ENCODE measurements at regions not wholly inside any gene's neighbourhood (a gene's known extent, or its start where the extent isn't known, plus 50 kb on each side); places are given as distances from the start of the nearest gene placed in this dataset.

DNA sequence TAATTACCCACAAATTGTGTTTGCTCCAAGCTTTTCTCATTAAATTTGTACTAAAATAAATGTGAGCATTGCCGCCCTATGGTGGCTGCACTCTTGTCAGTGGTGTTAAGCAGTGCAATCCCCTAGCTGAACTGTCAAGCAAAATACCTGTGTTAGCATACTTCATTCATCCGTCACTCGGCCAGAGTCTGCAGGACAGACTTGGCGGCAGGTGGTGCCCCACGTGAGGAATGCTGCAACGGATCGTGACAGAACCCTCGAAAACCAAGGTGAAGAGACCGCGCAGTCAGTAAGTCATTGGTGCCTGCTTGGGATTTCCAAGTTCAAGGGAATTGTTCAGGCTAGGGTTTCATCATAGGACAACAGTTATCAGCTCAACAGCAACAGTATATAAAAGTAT lies 1592.1 kb upstream of the TENM4 start:
- H3K4me3 ChIP-seq (replicated peaks; ENCODE audit: insufficient read depth, low read length), result no peak overlapping the region
- DNase-seq (ENCODE audit: low read depth in 1 of 2, low spot score in 1 of 2), result no peak
- H3K27ac ChIP-seq (replicated peaks), result no peak overlapping the region
- TF ChIP-seq CTCF (IDR thresholded peaks at IDR 0.05; ENCODE audit: insufficient read depth, low read length) (no peak), REST (IDR thresholded peaks at IDR 0.05; ENCODE audit: insufficient replicate concordance, low read depth) (no peak), GABPA (IDR thresholded peaks at IDR 0.05; ENCODE audit: low read depth) (no peak), POLR2AphosphoS5 (IDR thresholded peaks at IDR 0.05; ENCODE audit: low read depth) (no peak), SPI1 (IDR thresholded peaks at IDR 0.05; ENCODE audit: borderline replicate concordance, low read depth) (no peak)
- H3K27me3 ChIP-seq (ENCODE audit: insufficient read depth, poor library complexity, severe bottlenecking), result no peaks in the 10 kb centered on the region

DNA sequence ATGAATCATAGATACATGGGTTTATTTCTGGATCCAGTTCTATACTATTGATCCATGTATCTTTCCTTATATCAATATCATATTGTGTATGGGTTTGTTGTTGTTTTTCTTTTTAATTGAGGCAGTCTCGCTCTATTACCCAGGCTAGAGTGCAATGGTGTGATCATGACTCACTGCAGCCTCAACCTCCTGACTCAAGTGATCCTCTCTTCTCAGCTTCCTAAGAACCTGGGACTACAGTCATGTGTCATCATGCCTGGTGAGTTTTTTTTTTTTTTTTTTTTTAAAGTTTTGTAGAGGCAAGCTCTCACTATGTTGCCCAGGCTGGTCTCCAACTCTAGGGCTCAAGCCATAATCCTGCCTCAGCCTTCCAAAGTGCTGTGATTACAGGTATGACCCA lies 1589.4 kb upstream of the TENM4 start:
- no peak overlapping the region for H3K27ac ChIP-seq (replicated peaks)
- no peaks in the 10 kb centered on the region for H3K27me3 ChIP-seq (ENCODE audit: insufficient read depth, poor library complexity, severe bottlenecking)
- TF ChIP-seq GABPA (IDR thresholded peaks at IDR 0.05; ENCODE audit: low read depth) (no peak), CTCF (IDR thresholded peaks at IDR 0.05; ENCODE audit: insufficient read depth, low read length) (no peak), REST (IDR thresholded peaks at IDR 0.05; ENCODE audit: insufficient replicate concordance, low read depth) (no peak), SPI1 (IDR thresholded peaks at IDR 0.05; ENCODE audit: borderline replicate concordance, low read depth) (no peak)
- H3K4me3 ChIP-seq (replicated peaks; ENCODE audit: insufficient read depth, low read length), result no peak overlapping the region
- no peak for DNase-seq (ENCODE audit: low read depth in 1 of 2, low spot score in 1 of 2)

- Histone ChIP-seq H3K27ac (replicated peaks) (no peak overlapping the region), H3K4me3 (replicated peaks; ENCODE audit: insufficient read depth, low read length) (no peak overlapping the region), H3K27me3 (ENCODE audit: insufficient read depth, poor library complexity, severe bottlenecking) (no peaks in the 10 kb centered on the region)
- DNase-seq (ENCODE audit: low read depth in 1 of 2, low spot score in 1 of 2), result no peak
- no peak for TF ChIP-seq SPI1 (IDR thresholded peaks at IDR 0.05; ENCODE audit: borderline replicate concordance, low read depth)
Measured at GRCh38 chr11:81026032-81026431, 1585.2 kb upstream of the TENM4 start.

DNA sequence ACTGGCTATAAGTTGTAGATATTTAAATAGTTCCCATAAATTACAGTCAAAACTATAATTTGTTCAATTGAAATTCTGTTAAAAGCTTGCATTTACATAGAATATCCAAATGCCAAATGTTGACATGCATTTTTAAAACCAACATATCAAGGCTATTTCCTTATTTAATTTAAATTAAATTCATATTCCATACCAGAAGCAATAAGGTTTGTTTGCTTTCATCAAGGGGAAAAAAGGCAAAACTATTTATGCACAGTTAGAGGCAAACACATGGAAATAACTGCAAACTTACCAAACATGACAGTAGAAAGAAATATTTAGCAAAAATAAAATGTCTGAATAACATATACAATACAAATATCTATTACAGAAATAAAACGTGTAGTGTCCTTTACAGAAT lies 1581.2 kb upstream of the TENM4 start:
- no peak overlapping the region for H3K27ac ChIP-seq (replicated peaks)
- TF ChIP-seq CTCF (IDR thresholded peaks at IDR 0.05; ENCODE audit: insufficient read depth, low read length) (no peak), REST (IDR thresholded peaks at IDR 0.05; ENCODE audit: insufficient replicate concordance, low read depth) (no peak), SPI1 (IDR thresholded peaks at IDR 0.05; ENCODE audit: borderline replicate concordance, low read depth) (no peak), POLR2AphosphoS5 (IDR thresholded peaks at IDR 0.05; ENCODE audit: low read depth) (no peak), GABPA (IDR thresholded peaks at IDR 0.05; ENCODE audit: low read depth) (no peak)
- no peak for DNase-seq (ENCODE audit: low read depth in 1 of 2, low spot score in 1 of 2)
- no peak overlapping the region for H3K4me3 ChIP-seq (replicated peaks; ENCODE audit: insufficient read depth, low read length)
- H3K27me3 ChIP-seq (ENCODE audit: insufficient read depth, poor library complexity, severe bottlenecking), result no peaks in the 10 kb centered on the region

All from HL-60 (cell line).